NCI-H69 (cell line): ENCODE measurements at regions not wholly inside any gene's neighbourhood (a gene's known extent, or its start where the extent isn't known, plus 50 kb on each side); places are given as distances from the start of the nearest gene placed in this dataset.
"Not testable (repeated sequence)": the region's sequence is repeated elsewhere in the genome, so short reads cannot be mapped to it uniquely, and the experiment has no call there.

Source experiments
- DNase-seq: peaks from one replicate; lab custom pipeline; 2025; lab: John Stamatoyannopoulos, UW

DNA sequence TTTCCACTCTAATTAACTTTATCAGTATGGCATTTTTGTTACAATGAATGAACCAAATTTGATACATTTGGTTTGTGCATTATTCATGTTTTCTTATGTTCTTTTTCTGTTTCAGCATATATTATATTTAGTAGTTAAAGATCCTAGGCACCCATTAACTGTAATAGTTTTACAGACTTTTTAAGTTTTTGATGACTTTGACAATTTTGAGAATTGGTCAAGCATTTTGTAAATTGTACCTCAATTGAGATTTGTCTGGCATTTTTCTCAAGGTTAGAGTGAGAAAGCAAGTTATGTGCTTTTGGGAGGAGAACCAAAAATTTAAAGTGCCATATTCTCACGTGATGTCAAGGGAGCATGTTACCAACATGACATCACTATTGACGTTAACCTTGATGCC is 1019.2 kb downstream of the CDH11 start:
- DNase-seq: no peak

- DNase-seq: no peak
Observed at GRCh38 chr16:64098451-64098850, 1023.4 kb downstream of the CDH11 start.

GRCh38 chr16:64096689-64097088 is 1025.2 kb downstream of the CDH11 start:
- no peak for DNase-seq

- DNase-seq: no peak
Observed at GRCh38 chr16:64094992-64095634, 1026.8 kb downstream of the CDH11 start.

DNA sequence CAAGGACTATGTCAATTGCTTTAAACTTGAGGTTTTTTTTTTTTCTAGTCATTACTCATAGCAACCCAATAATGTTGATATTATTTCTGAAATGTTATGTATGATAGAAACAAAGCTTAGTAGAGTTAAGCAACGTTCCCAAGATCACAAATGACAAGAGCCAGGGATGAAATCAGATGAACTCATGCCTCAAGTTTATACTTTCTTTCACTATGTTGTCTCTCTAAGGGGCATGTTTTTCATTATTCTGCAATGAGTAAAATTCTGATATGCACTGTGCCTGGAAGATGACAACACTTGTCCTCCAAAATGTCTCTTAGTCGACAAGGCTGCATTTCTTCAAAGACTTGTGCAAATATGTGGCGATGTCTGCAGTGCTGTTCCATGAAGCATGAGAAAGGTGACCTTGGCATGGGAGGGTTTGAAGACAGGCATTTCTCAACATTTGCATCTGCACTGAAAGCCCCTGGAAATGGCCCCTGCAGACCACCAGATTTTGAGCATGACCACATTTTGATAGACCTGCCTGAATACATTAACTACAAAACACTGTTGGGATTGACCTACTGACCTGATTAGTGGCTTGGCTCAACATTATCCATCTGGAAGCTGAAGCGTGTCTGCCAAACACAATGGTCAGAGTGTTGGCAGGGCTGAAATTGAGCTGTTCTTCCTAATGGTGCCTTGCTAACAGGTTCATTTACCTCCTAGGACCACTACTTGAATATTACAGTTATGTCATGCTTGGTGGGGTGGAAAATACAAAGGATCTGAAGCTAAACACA is 1027.5 kb downstream of the CDH11 start:
- no peak for DNase-seq

GRCh38 chr16:64092271-64092670 is 1029.6 kb downstream of the CDH11 start:
- DNase-seq: no peak

DNA sequence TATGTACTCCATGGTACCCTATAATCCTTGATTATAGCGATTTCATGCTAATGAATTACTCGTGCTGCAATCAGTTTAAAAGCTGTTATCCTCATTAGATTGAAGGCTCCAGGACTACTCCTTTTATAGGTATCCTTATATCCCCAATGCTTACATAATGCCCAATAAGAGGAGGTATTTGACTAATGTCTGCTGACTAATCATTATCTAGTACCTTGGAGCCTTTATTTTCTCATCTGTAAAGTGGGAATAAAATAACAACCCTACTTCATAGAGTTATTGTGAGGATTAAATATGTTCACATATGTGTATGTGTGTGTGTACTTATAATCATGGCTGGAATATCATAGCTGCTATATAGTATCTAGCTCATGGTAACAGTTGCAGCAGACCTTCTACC is 1031.5 kb downstream of the CDH11 start:
- no peak for DNase-seq

- DNase-seq: peak; percentile 53
Observed at GRCh38 chr16:64089697-64090096, 1032.2 kb downstream of the CDH11 start.

DNA sequence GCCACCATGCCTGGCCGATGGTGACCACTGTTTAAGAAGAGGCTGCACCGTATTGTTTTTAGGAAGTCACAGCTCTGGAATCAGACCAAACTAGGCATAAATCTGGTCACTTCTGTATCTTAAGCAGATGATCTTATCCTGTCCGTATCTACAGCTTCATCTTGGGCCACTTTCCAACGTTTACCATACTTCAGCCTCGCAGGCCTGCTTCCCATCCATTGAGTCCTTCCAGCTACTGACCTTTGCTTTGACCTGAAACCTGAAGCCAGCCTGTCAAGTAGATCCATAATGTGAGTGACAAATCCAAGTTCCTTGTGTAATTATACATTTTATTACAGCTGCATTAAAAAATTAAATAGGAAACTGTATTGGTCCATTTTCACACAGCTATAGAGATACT is 1033.0 kb downstream of the CDH11 start:
- no peak for DNase-seq

DNA sequence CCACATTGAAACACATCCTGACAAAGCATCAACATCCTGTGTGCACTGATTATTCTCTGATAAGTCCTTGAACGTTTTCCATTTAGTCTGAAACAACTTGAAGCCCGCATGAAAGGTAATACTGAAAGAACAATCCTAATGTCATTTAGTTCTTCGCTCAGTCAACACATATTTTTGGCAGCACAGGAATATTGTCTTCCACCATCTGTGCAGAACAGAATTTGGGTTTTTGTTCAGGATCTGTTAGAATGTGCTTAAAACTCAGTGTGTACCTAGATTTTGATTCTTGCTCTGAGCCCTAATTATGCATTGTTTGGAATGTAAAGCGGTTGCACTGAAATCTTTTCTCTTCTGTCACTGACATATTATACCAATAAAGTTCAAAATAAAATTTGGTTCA is 1036.6 kb downstream of the CDH11 start:
- no peak for DNase-seq

GRCh38 chr16:64084706-64085105 is 1037.2 kb downstream of the CDH11 start:
- no peak for DNase-seq

- no peak for DNase-seq
Observed at GRCh38 chr16:64083428-64084129, 1038.3 kb downstream of the CDH11 start.

DNA sequence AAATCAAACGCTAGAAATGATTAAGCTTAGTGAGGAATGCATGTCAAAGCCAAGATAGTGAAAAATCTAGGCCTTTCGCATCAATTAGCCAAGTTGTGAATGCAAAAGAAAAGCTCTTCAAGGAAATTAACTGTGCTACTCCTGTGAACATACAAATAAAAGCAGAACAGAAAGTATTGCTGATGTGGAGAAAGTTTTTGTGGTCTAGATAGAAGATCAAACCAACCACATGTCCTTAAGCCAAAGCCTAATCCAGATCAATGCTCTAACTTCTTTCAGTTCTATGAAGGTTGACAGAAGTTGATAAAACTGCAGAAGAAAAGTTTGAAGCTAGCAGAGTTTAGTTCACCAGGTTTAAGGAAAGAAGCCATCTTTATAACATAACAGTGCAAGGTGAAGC is 1044.6 kb downstream of the CDH11 start:
- DNase-seq: no peak

- no peak for DNase-seq
Observed at GRCh38 chr16:64074706-64075105, 1047.2 kb downstream of the CDH11 start.

GRCh38 chr16:64072131-64072730 is 1049.6 kb downstream of the CDH11 start:
- DNase-seq: not testable (repeated sequence)

DNA sequence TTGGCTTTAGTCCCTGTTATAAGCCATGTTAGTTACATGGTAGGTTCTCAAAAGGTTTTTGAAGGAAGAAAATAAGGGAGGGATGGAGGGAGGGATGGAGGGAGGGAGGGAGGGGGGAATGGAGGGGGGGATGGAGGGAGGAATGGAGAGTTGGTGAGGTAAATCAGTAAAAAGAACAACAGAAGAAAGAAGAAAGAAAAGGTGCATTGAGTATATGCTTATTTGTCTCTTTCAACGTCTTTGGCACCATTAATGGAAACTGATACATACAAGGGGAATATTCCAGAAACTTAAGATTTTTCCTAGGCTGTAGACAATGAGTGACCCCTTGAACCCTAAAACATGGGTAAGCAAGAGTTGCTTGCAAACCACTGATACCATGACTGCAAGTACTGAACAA is 1056.3 kb downstream of the CDH11 start:
- no peak for DNase-seq

GRCh38 chr16:64061621-64062020 is 1060.2 kb downstream of the CDH11 start:
- DNase-seq: no peak

- no peak for DNase-seq
Observed at GRCh38 chr16:64060631-64061030, 1061.2 kb downstream of the CDH11 start.

DNA sequence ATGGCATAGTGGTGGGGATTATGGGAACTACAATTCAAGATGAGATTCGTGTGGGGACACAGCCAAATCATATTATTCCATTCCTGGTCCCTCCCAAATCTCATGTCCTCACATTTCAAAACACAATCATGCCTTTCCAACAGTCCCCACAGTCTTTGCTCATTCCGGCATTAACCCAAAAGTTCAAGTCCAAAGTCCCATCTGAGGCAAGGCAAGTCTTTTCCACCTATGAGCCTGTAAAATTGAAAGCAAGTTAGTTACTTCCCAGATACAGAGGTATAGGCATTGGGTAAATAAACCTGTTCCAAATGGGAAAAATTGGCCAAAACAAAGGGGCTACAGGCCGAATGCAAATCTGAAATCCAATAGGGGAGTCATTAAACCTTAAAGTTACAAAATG is 1063.2 kb downstream of the CDH11 start:
- DNase-seq: no peak

DNA sequence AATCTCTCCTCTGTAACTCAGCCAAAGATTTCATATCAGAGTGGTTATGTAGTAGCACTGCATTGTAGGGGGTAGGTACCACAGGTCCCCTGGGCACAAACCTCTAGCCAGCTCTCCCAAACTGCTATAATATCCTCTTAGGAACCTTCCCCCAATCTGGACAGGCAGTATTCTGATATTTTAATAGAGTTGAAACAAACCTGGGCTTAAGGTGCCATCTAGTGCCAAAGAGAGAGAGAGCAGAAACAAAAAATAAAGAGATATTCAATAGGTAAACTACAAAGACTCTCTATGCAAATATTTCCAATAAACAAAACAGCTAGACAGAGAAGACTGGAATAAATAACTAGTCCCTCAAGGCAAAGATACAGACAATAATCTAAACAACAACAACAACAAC is 1070.0 kb downstream of the CDH11 start:
- peak; percentile 11 for DNase-seq

- DNase-seq: no peak
Observed at GRCh38 chr16:64047878-64048277, 1074.0 kb downstream of the CDH11 start.

GRCh38 chr16:64047207-64047606 is 1074.7 kb downstream of the CDH11 start:
- no peak for DNase-seq

- DNase-seq: no peak
Observed at GRCh38 chr16:64035337-64035736, 1086.5 kb downstream of the CDH11 start.
